ENCODE measurements at regions not wholly inside any gene's neighbourhood (a gene's known extent, or its start where the extent isn't known, plus 50 kb on each side); places are given as distances from the start of the nearest gene placed in this dataset.

DNA sequence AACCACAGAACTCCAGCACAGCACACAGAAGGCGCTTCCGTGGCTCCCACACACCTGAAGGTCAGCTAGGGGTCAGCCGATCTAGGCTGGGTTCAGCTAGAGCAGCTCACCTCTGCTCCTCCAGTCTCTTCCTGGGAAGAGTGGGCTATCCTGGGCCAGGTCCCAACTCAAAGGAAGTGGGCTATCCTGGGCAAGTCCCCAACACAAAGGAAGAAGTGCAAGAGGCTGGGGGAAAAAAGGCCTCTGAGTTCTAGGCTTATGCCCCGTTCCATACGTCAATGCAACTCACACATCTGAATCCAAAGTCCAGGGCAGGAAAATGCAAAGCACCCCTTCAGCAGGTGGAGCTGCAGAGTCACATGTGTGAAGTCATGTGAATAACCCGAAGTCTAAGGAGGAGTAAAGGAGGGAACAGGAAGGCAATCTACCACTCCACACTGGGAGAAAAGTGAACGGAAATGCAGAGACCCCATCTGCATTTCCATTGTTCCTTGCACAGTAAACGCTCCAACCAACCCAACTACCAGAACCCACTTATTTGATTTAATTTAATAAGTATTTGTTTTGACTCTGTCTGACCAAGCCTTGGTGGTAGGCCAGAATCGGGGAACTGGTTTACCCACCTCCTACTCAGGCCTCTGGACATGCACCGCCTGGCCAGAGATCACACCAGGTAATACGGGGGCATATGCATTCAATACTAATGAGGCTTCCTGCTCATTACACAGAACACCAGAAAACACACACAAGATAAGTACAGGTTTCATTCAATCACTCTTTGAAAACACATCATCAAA lies 95.5 kb upstream of the RNF32 start:
- Histone ChIP-seq H3K9ac (ENCODE audit: low read length in 3 of 3) (no peak overlapping the region), H3K27ac (ENCODE audit: low read depth in 2 of 2, low read length in 2 of 2) (no peak overlapping the region), H3K4me1 (ENCODE audit: control insufficient read depth in 2 of 3, insufficient read depth in 2 of 3, low read depth in 1 of 3, low read length in 3 of 3) (no peaks in the 10 kb centered on the region), H3K27me3 (ENCODE audit: control insufficient read depth, insufficient read depth, low read length) (no peaks in the 10 kb centered on the region), H3K36me3 (ENCODE audit: control insufficient read depth in 2 of 3, insufficient read depth in 3 of 3, low read length in 3 of 3) (no peaks in the 10 kb centered on the region), H3K9me3 (ENCODE audit: control insufficient read depth in 2 of 3, insufficient read depth in 1 of 3, low read length in 3 of 3) (no peaks in the 10 kb centered on the region), H3K4me3 (ENCODE audit: low read length in 3 of 3) (no peak overlapping the region)
- TF ChIP-seq, protein P1, sequence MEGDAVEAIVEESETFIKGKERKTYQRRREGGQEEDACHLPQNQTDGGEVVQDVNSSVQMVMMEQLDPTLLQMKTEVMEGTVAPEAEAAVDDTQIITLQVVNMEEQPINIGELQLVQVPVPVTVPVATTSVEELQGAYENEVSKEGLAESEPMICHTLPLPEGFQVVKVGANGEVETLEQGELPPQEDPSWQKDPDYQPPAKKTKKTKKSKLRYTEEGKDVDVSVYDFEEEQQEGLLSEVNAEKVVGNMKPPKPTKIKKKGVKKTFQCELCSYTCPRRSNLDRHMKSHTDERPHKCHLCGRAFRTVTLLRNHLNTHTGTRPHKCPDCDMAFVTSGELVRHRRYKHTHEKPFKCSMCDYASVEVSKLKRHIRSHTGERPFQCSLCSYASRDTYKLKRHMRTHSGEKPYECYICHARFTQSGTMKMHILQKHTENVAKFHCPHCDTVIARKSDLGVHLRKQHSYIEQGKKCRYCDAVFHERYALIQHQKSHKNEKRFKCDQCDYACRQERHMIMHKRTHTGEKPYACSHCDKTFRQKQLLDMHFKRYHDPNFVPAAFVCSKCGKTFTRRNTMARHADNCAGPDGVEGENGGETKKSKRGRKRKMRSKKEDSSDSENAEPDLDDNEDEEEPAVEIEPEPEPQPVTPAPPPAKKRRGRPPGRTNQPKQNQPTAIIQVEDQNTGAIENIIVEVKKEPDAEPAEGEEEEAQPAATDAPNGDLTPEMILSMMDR (IDR thresholded peaks at IDR 0.05; ENCODE audit: borderline replicate concordance, extremely low read depth, insufficient read depth): no peak
- FAIRE-seq (no peak), DNase-seq (no peak)
- intact Hi-C loops (cut with DNase I): no loop called here

DNA sequence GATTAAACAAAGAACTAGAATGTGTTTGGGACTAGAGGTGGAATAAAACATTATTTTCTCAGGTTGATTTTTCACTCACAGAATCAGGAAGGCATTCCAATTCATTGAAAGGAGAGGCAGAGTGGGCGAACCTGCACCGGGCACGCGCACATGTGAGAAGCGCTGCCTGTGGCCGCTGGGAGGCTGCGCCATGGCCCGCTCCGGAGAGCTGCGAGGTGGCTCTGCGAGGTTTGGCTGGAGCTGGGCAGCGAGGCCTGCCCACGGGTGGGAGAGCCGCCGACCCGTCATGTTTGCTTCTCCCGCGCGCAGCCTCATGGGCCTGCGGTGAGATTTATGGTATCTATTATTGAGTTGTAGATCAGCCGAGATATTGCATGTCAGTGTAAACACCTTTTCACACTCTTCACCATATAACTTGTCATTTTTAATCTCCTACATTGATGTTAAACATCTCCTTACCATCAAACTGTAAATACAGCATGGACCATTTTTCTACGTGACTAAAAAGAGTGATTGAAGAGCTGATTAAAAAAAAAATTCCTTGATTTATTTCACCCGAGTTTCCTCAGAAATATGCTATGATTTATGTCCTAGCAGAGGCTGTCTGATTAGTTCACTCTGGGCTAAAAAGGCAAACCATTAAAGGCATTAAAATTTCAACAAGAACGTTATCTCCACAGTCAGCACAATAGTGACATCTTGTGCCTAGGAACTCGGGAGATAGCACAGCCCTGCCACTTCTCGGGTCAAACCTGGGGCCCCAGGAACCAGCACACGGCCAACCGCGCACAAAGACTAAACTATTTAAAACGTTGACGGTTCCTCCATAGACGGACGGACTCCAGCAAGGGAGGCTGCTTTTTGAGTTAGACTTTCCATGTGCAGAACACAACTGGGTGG lies 96.6 kb upstream of the RNF32 start:
- intact Hi-C loops (cut with DNase I): no loop called here
- FAIRE-seq: no peak
- H3K27me3 ChIP-seq (ENCODE audit: control insufficient read depth, insufficient read depth, low read length): no peaks in the 10 kb centered on the region

DNA sequence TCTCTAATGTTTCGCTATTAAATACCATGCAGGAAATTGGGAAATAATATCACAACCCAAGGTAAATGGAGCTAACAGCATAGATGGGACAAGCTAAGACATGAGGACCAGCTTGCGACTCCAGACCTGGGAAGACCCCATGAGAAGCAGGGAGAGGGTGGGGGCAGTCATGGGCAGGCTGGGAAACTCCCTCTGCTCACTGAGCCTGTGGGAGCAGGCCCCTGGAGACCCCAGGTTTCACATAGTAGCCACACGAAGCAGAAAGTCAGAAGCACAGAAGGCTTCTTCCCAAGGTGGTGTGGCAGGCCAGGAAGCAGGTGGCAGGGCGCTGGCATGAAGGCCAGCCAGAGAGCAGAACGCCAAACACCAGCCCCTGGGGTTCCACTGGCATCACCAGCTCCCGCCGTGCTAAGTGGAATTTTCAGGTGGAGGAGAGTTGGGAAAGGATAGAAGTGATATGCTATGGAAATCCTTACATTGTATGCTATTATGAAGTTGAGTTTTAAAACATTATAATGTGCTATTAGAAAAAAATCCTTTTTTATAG lies 99.9 kb upstream of the RNF32 start:
- TF ChIP-seq, protein P1 (IDR thresholded peaks at IDR 0.05; ENCODE audit: borderline replicate concordance, extremely low read depth, insufficient read depth): no peak
- intact Hi-C loops (cut with DNase I): no loop called here
- H3K4me1 ChIP-seq (ENCODE audit: control insufficient read depth in 2 of 3, insufficient read depth in 2 of 3, low read depth in 1 of 3, low read length in 3 of 3): no peaks in the 10 kb centered on the region
- no peak for FAIRE-seq
- no peaks in the 10 kb centered on the region for H3K27me3 ChIP-seq (ENCODE audit: control insufficient read depth, insufficient read depth, low read length)
- no peaks in the 10 kb centered on the region for H3K9me3 ChIP-seq (ENCODE audit: control insufficient read depth in 2 of 3, insufficient read depth in 1 of 3, low read length in 3 of 3)
- H3K9ac ChIP-seq (ENCODE audit: low read length in 3 of 3): no peak overlapping the region
- no peak overlapping the region for H3K27ac ChIP-seq (ENCODE audit: low read depth in 2 of 2, low read length in 2 of 2)
- no peak for DNase-seq
- no peak overlapping the region for H3K4me3 ChIP-seq (ENCODE audit: low read length in 3 of 3)
- no peaks in the 10 kb centered on the region for H3K36me3 ChIP-seq (ENCODE audit: control insufficient read depth in 2 of 3, insufficient read depth in 3 of 3, low read length in 3 of 3)

More for the DNA sequence above, 96.6 kb upstream of the RNF32 start:
- H3K9ac ChIP-seq (ENCODE audit: low read length in 3 of 3): no peak overlapping the region
- H3K27ac ChIP-seq (ENCODE audit: low read depth in 2 of 2, low read length in 2 of 2): no peak overlapping the region
- H3K4me1 ChIP-seq (ENCODE audit: control insufficient read depth in 2 of 3, insufficient read depth in 2 of 3, low read depth in 1 of 3, low read length in 3 of 3): no peaks in the 10 kb centered on the region
- no peaks in the 10 kb centered on the region for H3K36me3 ChIP-seq (ENCODE audit: control insufficient read depth in 2 of 3, insufficient read depth in 3 of 3, low read length in 3 of 3)
- no peak for DNase-seq
- no peaks in the 10 kb centered on the region for H3K9me3 ChIP-seq (ENCODE audit: control insufficient read depth in 2 of 3, insufficient read depth in 1 of 3, low read length in 3 of 3)
- TF ChIP-seq, protein P1 (IDR thresholded peaks at IDR 0.05; ENCODE audit: borderline replicate concordance, extremely low read depth, insufficient read depth): no peak
- no peak overlapping the region for H3K4me3 ChIP-seq (ENCODE audit: low read length in 3 of 3)

Measured in kidney (tissue), 13 donors.